HL-60 (cell line): ENCODE measurements at regions not wholly inside any gene's neighbourhood (a gene's known extent, or its start where the extent isn't known, plus 50 kb on each side); places are given as distances from the start of the nearest gene placed in this dataset.

Experiments
- DNase-seq, 2 experiments: peaks; one replicate each; pipeline ENCODE4 v3.0.0-alpha.2; 2010 to 2020; ENCODE audit warnings: low read depth in 1 of 2, low spot score in 1 of 2
- H3K27ac ChIP-seq: fragments of 250-450 bp; sonication (Bioruptor Pico); replicated peaks from 2 replicates; pipeline ENCODE4 v1.5.1; 2020; ENCODE audit warnings: mild to moderate bottlenecking, moderate library complexity
- H3K27me3 ChIP-seq: fragments of 250-450 bp; sonication (Bioruptor Pico); 2 replicates; pipeline ENCODE4 v1.5.1; 2021; ENCODE audit warnings: mild to moderate bottlenecking, moderate library complexity; ENCODE audit not compliant: insufficient read depth, poor library complexity, severe bottlenecking
- H3K4me3 ChIP-seq: replicated peaks from 2 replicates; pipeline ENCODE4 v1.5.1; 2011; ENCODE audit warnings: mild to moderate bottlenecking, control low read depth, low read length; ENCODE audit not compliant: insufficient read depth
- CTCF ChIP-seq: IDR thresholded peaks from one replicate; pipeline ENCODE4 v1.5.1; 2011; ENCODE audit warnings: low read length, control low read depth, inconsistent platforms; ENCODE audit not compliant: insufficient read depth
- GABPA ChIP-seq: IDR thresholded peaks from 2 replicates; pipeline ENCODE4 v1.6.1; 2012; ENCODE audit warnings: low read depth
- POLR2AphosphoS5 ChIP-seq: IDR thresholded peaks from 2 replicates; pipeline ENCODE4 v1.6.1; 2012; ENCODE audit warnings: low read depth
- SPI1 ChIP-seq: IDR thresholded peaks from 2 replicates; pipeline ENCODE4 v1.6.1; 2012; ENCODE audit warnings: low read depth, mild to moderate bottlenecking, borderline replicate concordance
- TF ChIP-seq, protein P1 (sequence below): IDR thresholded peaks from 2 replicates; pipeline ENCODE4 v1.6.1; 2012; ENCODE audit warnings: low read depth; ENCODE audit not compliant: insufficient replicate concordance

- no peak for DNase-seq
- Histone ChIP-seq H3K27ac (no peak overlapping the region), H3K4me3 (no peak overlapping the region), H3K27me3 (no peaks in the 10 kb centered on the region)
- TF ChIP-seq, protein P1, sequence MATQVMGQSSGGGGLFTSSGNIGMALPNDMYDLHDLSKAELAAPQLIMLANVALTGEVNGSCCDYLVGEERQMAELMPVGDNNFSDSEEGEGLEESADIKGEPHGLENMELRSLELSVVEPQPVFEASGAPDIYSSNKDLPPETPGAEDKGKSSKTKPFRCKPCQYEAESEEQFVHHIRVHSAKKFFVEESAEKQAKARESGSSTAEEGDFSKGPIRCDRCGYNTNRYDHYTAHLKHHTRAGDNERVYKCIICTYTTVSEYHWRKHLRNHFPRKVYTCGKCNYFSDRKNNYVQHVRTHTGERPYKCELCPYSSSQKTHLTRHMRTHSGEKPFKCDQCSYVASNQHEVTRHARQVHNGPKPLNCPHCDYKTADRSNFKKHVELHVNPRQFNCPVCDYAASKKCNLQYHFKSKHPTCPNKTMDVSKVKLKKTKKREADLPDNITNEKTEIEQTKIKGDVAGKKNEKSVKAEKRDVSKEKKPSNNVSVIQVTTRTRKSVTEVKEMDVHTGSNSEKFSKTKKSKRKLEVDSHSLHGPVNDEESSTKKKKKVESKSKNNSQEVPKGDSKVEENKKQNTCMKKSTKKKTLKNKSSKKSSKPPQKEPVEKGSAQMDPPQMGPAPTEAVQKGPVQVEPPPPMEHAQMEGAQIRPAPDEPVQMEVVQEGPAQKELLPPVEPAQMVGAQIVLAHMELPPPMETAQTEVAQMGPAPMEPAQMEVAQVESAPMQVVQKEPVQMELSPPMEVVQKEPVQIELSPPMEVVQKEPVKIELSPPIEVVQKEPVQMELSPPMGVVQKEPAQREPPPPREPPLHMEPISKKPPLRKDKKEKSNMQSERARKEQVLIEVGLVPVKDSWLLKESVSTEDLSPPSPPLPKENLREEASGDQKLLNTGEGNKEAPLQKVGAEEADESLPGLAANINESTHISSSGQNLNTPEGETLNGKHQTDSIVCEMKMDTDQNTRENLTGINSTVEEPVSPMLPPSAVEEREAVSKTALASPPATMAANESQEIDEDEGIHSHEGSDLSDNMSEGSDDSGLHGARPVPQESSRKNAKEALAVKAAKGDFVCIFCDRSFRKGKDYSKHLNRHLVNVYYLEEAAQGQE = no peak
- TF ChIP-seq POLR2AphosphoS5 (no peak), GABPA (no peak), CTCF (no peak), SPI1 (no peak)
These were observed 1258.9 kb downstream of the EFNB2 start for GRCh38 chr13:105276571-105276970.

DNA sequence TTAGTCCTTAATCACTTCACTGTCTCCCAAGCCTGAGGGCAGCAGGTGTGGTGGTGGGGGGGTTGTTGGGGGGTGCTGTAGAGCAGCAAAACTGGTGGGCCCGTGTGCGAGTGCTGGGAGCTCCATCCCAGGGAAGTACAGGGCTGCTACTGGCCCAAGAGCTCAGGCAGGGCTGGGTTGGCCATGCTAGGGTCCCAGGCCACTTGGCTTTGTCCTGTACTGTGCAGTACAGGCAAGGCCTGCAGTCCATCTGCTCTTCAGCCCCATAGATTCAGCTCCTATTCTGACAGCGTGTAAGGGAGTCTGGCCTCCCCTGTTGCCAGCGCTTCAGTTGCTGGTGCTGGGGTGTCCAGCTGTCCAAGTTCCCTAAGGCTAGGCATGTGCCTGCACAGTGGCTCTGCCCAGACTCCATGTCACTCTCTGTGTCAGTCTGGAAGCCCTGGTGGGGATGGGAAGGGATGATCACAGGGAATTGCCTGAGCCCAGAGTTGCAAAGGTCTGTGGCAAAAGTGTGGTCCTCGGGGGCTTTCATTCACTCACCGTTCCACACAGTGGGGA lies 1261.7 kb downstream of the EFNB2 start:
- no peak for TF ChIP-seq POLR2AphosphoS5
- no peak for TF ChIP-seq GABPA
- TF ChIP-seq, protein P1 = no peak
- no peak for TF ChIP-seq CTCF
- TF ChIP-seq SPI1 = no peak
- Histone ChIP-seq H3K27ac (peak overlapping the region; percentile 83), H3K27me3 (no peaks in the 10 kb centered on the region), H3K4me3 (no peak overlapping the region)
- no peak for DNase-seq

DNA sequence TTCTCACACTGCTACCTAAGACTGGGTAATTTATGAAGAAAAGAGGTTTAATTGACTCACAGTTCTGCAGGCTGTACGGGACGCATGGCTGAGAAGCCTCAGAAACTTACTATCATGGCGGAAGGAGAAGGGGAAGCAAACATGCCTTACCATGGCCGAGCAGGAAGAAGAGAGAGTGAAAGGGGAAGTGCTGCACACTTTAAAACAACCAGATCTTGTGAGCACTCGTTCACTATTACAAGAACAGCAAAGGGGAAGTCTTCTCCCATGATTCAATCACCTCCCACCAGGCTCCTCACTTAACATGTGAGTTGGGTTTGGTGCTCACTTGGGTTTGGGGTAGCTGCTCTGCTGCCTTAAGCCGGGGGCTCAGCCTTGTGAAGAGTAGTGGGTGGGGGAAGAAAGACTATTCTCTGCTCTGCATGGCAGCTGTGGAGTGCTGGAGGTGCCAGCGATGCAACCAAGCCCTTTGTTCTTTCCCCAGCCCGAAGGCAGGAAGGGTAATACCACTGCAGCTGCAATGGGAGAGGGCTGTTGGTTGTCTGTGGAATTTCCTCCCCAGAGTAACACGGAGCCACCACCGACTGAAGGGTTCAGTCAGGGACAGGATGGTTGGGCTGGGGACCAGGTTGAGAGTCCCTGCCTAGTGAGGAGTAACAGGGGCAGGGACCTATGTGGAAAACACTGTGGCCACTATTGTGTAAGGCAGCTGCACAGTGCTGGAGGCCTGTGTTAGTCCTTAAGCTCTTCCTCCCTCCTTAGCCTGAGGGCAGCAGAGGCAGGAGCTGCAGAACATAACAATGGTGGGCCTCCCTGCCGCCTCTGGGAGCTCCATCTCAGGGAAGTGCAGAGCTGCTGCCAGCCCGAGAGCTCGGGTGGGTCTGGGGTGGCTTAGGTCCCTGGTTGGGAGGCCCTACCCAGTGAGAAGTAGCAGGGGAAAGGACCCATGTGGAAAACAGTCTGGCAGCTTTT lies 1262.5 kb downstream of the EFNB2 start:
- Histone ChIP-seq H3K27me3 (no peaks in the 10 kb centered on the region), H3K27ac (peak overlapping the region; percentile 83), H3K4me3 (no peak overlapping the region)
- TF ChIP-seq CTCF (no peak), SPI1 (peak; percentile 100), GABPA (peak; percentile 72), POLR2AphosphoS5 (peak; percentile 62; the same call in 1 of the 2 replicates)
- TF ChIP-seq, protein P1 = no peak
- DNase-seq = peak; percentile 77 to 90
